Spinal cord (tissue), 9 donors: ENCODE measurements at regions not wholly inside any gene's neighbourhood (a gene's known extent, or its start where the extent isn't known, plus 50 kb on each side); places are given as distances from the start of the nearest gene placed in this dataset.

Source experiments
- DNase-seq, 6 donors: peaks; one replicate each; pipeline versions ENCODE4 v3.0.0 to v3.0.0-alpha.2; 2013 to 2015; ENCODE audit warnings: low spot score in 6 of 6, low read depth in 4 of 6
- H3K27ac ChIP-seq: one replicate; pipeline ENCODE4 v1.5.1; 2013; ENCODE audit warnings: low read depth, low read length, control low read depth
- H3K27me3 ChIP-seq: one replicate; pipeline ENCODE4 v1.6.1; 2013; ENCODE audit warnings: low read length; ENCODE audit not compliant: control insufficient read depth, insufficient read depth
- H3K36me3 ChIP-seq: one replicate; pipeline ENCODE4 v1.6.1; 2013; ENCODE audit warnings: low read length; ENCODE audit not compliant: control insufficient read depth, insufficient read depth
- H3K4me1 ChIP-seq: one replicate; pipeline ENCODE4 v1.6.1; 2013; ENCODE audit warnings: low read length; ENCODE audit not compliant: control insufficient read depth, insufficient read depth
- H3K4me3 ChIP-seq: one replicate; pipeline ENCODE4 v1.5.1; 2013; ENCODE audit warnings: low read depth, low read length, control low read depth
- H3K9me3 ChIP-seq: one replicate; pipeline ENCODE4 v1.6.1; 2013; ENCODE audit warnings: low read length; ENCODE audit not compliant: control insufficient read depth, insufficient read depth
- WGBS: methylation state at CpG from one replicate; pipeline ENCODE4 v1.1.5; 2013; ENCODE audit warnings: missing lambda C conversion rate; ENCODE audit not compliant: insufficient coverage; 5-methylcytosine and 5-hydroxymethylcytosine counted together
- donor health status: healthy.

DNA sequence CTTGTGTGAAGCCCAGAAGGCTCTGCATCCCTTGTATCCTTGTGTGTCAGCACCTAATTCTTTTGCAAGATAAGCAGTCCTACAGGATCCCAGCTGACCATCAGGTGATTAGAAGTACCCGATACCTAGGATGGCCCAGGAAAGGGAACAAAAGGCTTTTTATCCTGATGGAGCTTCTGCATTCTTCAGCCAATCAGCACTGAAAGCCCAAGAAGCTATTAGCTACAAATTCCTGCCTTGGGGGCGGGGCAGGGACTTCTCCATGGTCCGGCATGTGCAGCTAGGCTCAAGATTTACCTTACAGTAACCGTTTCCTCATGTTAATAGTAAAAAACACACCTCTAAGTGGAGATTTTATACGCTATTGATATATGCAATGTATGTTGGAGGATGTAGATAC, 264.6 kb upstream of the THUMPD2 start:
- WGBS = 100% methylated on average over 1 of the region's 5 CpGs

GRCh38 chr2:40043191-40043590, 264.1 kb upstream of the THUMPD2 start:
- no peaks in the 10 kb centered on the region for H3K4me1 ChIP-seq
- 100% methylated on average over 2 of the region's 4 CpGs for WGBS
- H3K27ac ChIP-seq = no peak overlapping the region
- no peaks in the 10 kb centered on the region for H3K36me3 ChIP-seq
- peaks cover 3% of the 10 kb centered on the region for H3K27me3 ChIP-seq
- H3K9me3 ChIP-seq = no peaks in the 10 kb centered on the region
- no peak overlapping the region for H3K4me3 ChIP-seq
- no peak for DNase-seq

More for the DNA sequence above, 264.6 kb upstream of the THUMPD2 start:
- Histone ChIP-seq H3K9me3 (no peaks in the 10 kb centered on the region), H3K4me3 (no peak overlapping the region), H3K36me3 (no peaks in the 10 kb centered on the region), H3K4me1 (no peaks in the 10 kb centered on the region), H3K27me3 (peaks cover 3% of the 10 kb centered on the region), H3K27ac (no peak overlapping the region)
- DNase-seq = no peak

- no peak overlapping the region for H3K27ac ChIP-seq
These were observed 262.6 kb upstream of the THUMPD2 start for GRCh38 chr2:40041422-40042382.

GRCh38 chr2:40039549-40039948, 260.5 kb upstream of the THUMPD2 start:
- H3K9me3 ChIP-seq = peaks cover 1% of the 10 kb centered on the region
- H3K36me3 ChIP-seq = no peaks in the 10 kb centered on the region
- DNase-seq = peak in 1 of 6 donors; percentile 14

More at GRCh38 chr2:40041422-40042382, 262.6 kb upstream of the THUMPD2 start:
- Histone ChIP-seq H3K4me1 (no peaks in the 10 kb centered on the region), H3K27me3 (peaks cover 3% of the 10 kb centered on the region), H3K36me3 (no peaks in the 10 kb centered on the region), H3K9me3 (no peaks in the 10 kb centered on the region), H3K4me3 (no peak overlapping the region)
- peak in 2 of 6 donors; percentile 24 to 32 for DNase-seq
- 95% methylated on average over 2 of the region's 6 CpGs for WGBS

DNA sequence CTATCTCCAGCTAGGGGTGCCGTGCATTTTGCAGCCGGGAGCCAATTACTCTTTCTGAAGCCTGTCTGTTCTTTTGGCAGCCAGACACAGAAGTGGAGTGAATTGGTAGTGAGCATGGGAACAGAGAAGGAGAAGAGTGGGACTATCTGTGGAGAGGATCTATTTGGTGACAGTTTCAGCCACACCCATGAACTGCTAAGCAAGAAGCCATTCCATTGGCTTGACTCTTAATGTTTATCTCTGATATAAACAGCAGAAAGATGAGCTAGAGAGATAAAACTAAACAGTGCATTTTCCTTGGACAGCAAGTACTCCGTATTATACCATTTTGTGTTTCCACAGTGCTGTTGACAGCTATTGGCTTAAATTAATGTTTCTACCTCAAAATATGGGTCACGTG, 259.6 kb upstream of the THUMPD2 start:
- no peaks in the 10 kb centered on the region for H3K4me1 ChIP-seq
- no peaks in the 10 kb centered on the region for H3K36me3 ChIP-seq
- no peak overlapping the region for H3K27ac ChIP-seq
- H3K4me3 ChIP-seq = no peak overlapping the region
- no CpG with 5 or more reads among the region's 4 CpGs for WGBS
- H3K27me3 ChIP-seq = peaks cover 3% of the 10 kb centered on the region
- peaks cover 4% of the 10 kb centered on the region for H3K9me3 ChIP-seq
- no peak for DNase-seq

More at GRCh38 chr2:40039549-40039948, 260.5 kb upstream of the THUMPD2 start:
- Histone ChIP-seq H3K4me3 (no peak overlapping the region), H3K27me3 (peaks cover 3% of the 10 kb centered on the region), H3K4me1 (no peaks in the 10 kb centered on the region), H3K27ac (no peak overlapping the region)

DNA sequence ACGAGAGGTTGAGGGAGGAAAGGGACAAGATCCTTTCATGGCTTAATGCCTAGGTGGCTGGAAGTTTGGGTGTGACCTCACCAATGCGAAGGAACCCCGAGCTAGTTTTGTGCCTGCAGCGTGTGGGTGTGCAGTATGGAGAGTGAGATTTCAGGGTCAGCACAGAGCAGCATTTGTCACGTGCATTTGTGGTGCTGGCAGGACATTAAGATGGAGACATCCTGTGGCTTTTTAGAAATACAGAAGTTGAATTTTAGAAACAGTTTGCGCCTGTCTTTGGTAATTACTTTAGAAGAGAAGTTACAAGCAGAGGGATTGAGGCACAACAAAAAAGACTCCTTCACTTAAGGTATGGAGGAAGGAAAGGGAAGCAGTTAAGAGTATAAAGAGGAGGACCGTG, 258.2 kb upstream of the THUMPD2 start:
- H3K9me3 ChIP-seq = peaks cover 4% of the 10 kb centered on the region
- no peaks in the 10 kb centered on the region for H3K4me1 ChIP-seq
- no peaks in the 10 kb centered on the region for H3K27me3 ChIP-seq
- no peaks in the 10 kb centered on the region for H3K36me3 ChIP-seq
- no peak overlapping the region for H3K27ac ChIP-seq
- no peak for DNase-seq
- WGBS = 60% methylated on average over 5 of the region's 7 CpGs
- H3K4me3 ChIP-seq = no peak overlapping the region

- WGBS = no CpG with 5 or more reads among the region's 2 CpGs
These were observed 257.2 kb upstream of the THUMPD2 start for GRCh38 chr2:40036241-40036640.

DNA sequence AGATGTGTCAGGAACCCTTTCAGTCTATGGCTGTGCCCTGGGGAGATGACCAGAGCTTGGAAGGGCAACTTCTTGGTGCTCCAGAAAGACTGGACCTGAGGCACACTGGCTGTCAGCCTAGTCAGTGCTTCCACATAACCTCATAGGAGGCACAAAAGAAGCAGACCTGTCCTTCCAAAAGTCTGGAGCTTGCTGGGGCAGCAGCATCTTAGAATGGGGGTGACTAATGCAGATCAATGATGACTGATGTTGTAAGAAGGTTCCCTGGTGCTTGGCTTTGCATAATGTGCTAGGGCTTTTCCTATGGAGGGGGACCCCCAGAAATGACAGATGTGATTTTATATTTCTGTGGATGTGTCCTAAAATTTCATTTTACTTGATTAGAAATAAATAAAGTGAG, 255.7 kb upstream of the THUMPD2 start:
- Histone ChIP-seq H3K4me1 (no peaks in the 10 kb centered on the region), H3K36me3 (no peaks in the 10 kb centered on the region), H3K4me3 (no peak overlapping the region), H3K9me3 (peaks cover 4% of the 10 kb centered on the region), H3K27ac (no peak overlapping the region), H3K27me3 (no peaks in the 10 kb centered on the region)
- no peak for DNase-seq

More at GRCh38 chr2:40036241-40036640, 257.2 kb upstream of the THUMPD2 start:
- Histone ChIP-seq H3K27ac (no peak overlapping the region), H3K9me3 (peaks cover 4% of the 10 kb centered on the region), H3K36me3 (no peaks in the 10 kb centered on the region), H3K4me1 (no peaks in the 10 kb centered on the region), H3K27me3 (no peaks in the 10 kb centered on the region), H3K4me3 (no peak overlapping the region)
- no peak for DNase-seq

GRCh38 chr2:40034198-40034597, 255.1 kb upstream of the THUMPD2 start:
- Histone ChIP-seq H3K9me3 (peaks cover 4% of the 10 kb centered on the region), H3K4me1 (no peaks in the 10 kb centered on the region), H3K27me3 (no peaks in the 10 kb centered on the region), H3K27ac (no peak overlapping the region), H3K4me3 (no peak overlapping the region), H3K36me3 (no peaks in the 10 kb centered on the region)
- whole genome bisulfite sequencing = 80% methylated on average over 1 of the region's 3 CpGs
- DNase-seq = no peak

GRCh38 chr2:40033781-40034180, 254.7 kb upstream of the THUMPD2 start:
- no peaks in the 10 kb centered on the region for H3K36me3 ChIP-seq
- H3K27ac ChIP-seq = no peak overlapping the region
- no peaks in the 10 kb centered on the region for H3K27me3 ChIP-seq
- DNase-seq = no peak
- H3K9me3 ChIP-seq = peaks cover 4% of the 10 kb centered on the region
- H3K4me3 ChIP-seq = no peak overlapping the region
- H3K4me1 ChIP-seq = no peaks in the 10 kb centered on the region
- 100% methylated on average over 1 of the region's 4 CpGs for WGBS
